ENCODE measurements at regions not wholly inside any gene's neighbourhood (a gene's known extent, or its start where the extent isn't known, plus 50 kb on each side); places are given as distances from the start of the nearest gene placed in this dataset.

DNA sequence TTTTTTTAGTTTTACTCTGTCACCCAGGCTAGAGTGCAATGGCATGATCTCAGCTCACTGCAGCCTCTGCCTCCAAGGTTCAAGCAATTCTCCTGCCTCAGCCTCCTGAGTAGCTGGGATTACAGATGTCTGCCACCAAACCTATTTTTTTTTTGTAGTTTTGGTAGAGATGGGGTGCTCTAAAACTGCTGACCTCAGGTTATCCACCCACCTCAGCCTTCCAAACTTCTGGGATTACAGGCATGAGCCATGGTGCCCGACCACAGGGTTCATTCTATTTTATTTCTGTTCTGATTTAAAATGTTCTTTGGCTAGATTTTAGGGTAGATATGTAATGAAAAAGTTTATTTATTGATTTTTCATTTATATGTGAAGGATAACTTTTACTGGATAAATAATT, 1062.8 kb upstream of the NOVA1 start:
- WGBS, 2 experiments (ENCODE audit: extremely low coverage in 2 of 2, insufficient read length in 1 of 2), result no CpG with 5 or more reads among the region's 1 CpG
- H3K4ac ChIP-seq (ENCODE audit: low read depth, low read length), result no peak overlapping the region
- no peak overlapping the region for H3K18ac ChIP-seq (ENCODE audit: low read depth, low read length)
- H2BK20ac ChIP-seq (ENCODE audit: low read depth, low read length), result no peak overlapping the region
- H2AFZ ChIP-seq (replicated peaks; ENCODE audit: low read length, poor library complexity), result no peak overlapping the region
- H4K5ac ChIP-seq (ENCODE audit: low read depth, low read length), result no peak overlapping the region
- no peak overlapping the region for H3K27ac ChIP-seq (ENCODE audit: insufficient read depth, low read length)
- no peaks in the 10 kb centered on the region for H3K27me3 ChIP-seq (ENCODE audit: control insufficient read depth, insufficient read depth, low read length)
- CTCF ChIA-PET, result no interaction called here
- peak; percentile 8; the same call in 1 of the 2 replicates for TF ChIP-seq MAFK (IDR thresholded peaks at IDR 0.05; ENCODE audit: low read depth, low read length)
- no peak for TF ChIP-seq RAD21 (IDR thresholded peaks at IDR 0.05; ENCODE audit: low read length)
- TF ChIP-seq SMC3 (IDR thresholded peaks at IDR 0.05; ENCODE audit: low read depth, low read length), result no peak
- no peak for TF ChIP-seq NFE2L2 (IDR thresholded peaks at IDR 0.05; ENCODE audit: low read depth, low read length)
- H2BK5ac ChIP-seq (ENCODE audit: low read depth, low read length, poor library complexity, severe bottlenecking), result no peak overlapping the region
- H2BK120ac ChIP-seq (ENCODE audit: low read depth, low read length), result no peak overlapping the region
- BruUV-seq (replicated peaks), result no TSS peak
- no peak overlapping the region for H2BK15ac ChIP-seq (ENCODE audit: low read depth, low read length)
- H3K9me3 ChIP-seq (ENCODE audit: control insufficient read depth, insufficient read depth, low read length), result no peaks in the 10 kb centered on the region
- no peak overlapping the region for H2AK9ac ChIP-seq (replicated peaks; ENCODE audit: low read depth, low read length, poor library complexity)
- H3K9me1 ChIP-seq (ENCODE audit: insufficient read depth, low read length), result no peaks in the 10 kb centered on the region
- H4K20me1 ChIP-seq (ENCODE audit: insufficient read depth, low read length), result no peaks in the 10 kb centered on the region
- H4K91ac ChIP-seq (ENCODE audit: insufficient read depth, low read depth, low read length), result no peak overlapping the region
- dilution Hi-C loops (cut with HindIII; ENCODE audit: low sequenced_read_pairs, unreplicated experiment) (no loop called here), intact Hi-C loops (cut with micrococcal nuclease) (no loop called here), in situ Hi-C loops (cut with MboI; ENCODE audit: low sequenced_read_pairs) (no loop called here)
- H3K4me1 ChIP-seq (ENCODE audit: control insufficient read depth, insufficient read depth, low read length), result no peaks in the 10 kb centered on the region
- POLR2A ChIA-PET (ENCODE audit: unreplicated experiment), result no interaction called here
- no peak for DNase-seq
- no peaks in the 10 kb centered on the region for H3K36me3 ChIP-seq (ENCODE audit: control insufficient read depth, insufficient read depth, low read length)
- no peak overlapping the region for H3K23ac ChIP-seq (ENCODE audit: low read depth, low read length)
- no peak overlapping the region for H3K14ac ChIP-seq (replicated peaks; ENCODE audit: low read depth, low read length)
- no peaks in the 10 kb centered on the region for H3K79me1 ChIP-seq (ENCODE audit: low read depth in 1 of 2, low read length in 2 of 2)
- H4K8ac ChIP-seq (ENCODE audit: low read depth in 2 of 2, low read length in 2 of 2), result no peak overlapping the region
- no peak overlapping the region for H2AK5ac ChIP-seq (ENCODE audit: low read depth, low read length)
- no peak overlapping the region for H3K56ac ChIP-seq (ENCODE audit: extremely low read depth, insufficient read depth, low read length)
- no peak overlapping the region for H3K4me3 ChIP-seq (ENCODE audit: insufficient read depth, low read depth, low read length)
- ATAC-seq (ENCODE audit: low read depth), result no peak
- no peak overlapping the region for H3K4me2 ChIP-seq (ENCODE audit: low read depth, low read length)
- H3K9ac ChIP-seq (ENCODE audit: low read depth, low read length), result no peak overlapping the region

Data from IMR-90 (cell line).